ENCODE measurements at regions not wholly inside any gene's neighbourhood (a gene's known extent, or its start where the extent isn't known, plus 50 kb on each side); places are given as distances from the start of the nearest gene placed in this dataset.

DNA sequence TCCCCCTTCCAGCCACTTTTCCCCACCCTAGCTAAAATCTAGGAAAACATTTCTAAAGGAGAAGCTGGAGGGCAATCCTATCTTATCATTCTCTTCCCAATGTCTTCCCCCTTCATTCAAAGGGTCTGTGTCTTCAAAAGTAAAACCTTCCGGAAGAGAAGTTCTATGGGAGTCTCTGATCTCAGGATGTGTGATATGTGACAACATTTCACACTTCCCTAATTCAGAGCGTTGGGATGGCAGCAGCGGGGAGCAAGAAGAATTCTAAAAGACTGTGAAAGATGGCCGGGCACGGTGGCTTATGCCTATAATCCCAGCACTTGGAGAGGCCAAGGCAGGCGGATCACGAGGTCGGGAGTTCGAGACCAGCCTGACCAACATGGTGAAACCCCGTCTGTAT is 65.4 kb upstream of the AKIRIN2 start:
- no peak for TF ChIP-seq EZH2 (IDR thresholded peaks at IDR 0.05; ENCODE audit: borderline replicate concordance, low read length)
- TF ChIP-seq, protein P1, sequence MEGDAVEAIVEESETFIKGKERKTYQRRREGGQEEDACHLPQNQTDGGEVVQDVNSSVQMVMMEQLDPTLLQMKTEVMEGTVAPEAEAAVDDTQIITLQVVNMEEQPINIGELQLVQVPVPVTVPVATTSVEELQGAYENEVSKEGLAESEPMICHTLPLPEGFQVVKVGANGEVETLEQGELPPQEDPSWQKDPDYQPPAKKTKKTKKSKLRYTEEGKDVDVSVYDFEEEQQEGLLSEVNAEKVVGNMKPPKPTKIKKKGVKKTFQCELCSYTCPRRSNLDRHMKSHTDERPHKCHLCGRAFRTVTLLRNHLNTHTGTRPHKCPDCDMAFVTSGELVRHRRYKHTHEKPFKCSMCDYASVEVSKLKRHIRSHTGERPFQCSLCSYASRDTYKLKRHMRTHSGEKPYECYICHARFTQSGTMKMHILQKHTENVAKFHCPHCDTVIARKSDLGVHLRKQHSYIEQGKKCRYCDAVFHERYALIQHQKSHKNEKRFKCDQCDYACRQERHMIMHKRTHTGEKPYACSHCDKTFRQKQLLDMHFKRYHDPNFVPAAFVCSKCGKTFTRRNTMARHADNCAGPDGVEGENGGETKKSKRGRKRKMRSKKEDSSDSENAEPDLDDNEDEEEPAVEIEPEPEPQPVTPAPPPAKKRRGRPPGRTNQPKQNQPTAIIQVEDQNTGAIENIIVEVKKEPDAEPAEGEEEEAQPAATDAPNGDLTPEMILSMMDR (conservative IDR thresholded peaks at IDR 0.05 in 1 of 2, IDR thresholded peaks at IDR 0.05 in 1 of 2; ENCODE audit: extremely low read depth in 1 of 2, insufficient read depth in 1 of 2, low read depth in 1 of 2, low read length in 2 of 2) = no peak
